COLO668 (cell line): ENCODE measurements at regions not wholly inside any gene's neighbourhood (a gene's known extent, or its start where the extent isn't known, plus 50 kb on each side); places are given as distances from the start of the nearest gene placed in this dataset.

Experiments used
- DNase-seq: peaks from one replicate; lab custom pipeline; 2025; ENCODE audit not compliant: unreplicated experiment; lab: John Stamatoyannopoulos, UW

GRCh38 chr1:216825557-216825956 lies 102.3 kb upstream of the ESRRG start:
- no peak for DNase-seq

DNA sequence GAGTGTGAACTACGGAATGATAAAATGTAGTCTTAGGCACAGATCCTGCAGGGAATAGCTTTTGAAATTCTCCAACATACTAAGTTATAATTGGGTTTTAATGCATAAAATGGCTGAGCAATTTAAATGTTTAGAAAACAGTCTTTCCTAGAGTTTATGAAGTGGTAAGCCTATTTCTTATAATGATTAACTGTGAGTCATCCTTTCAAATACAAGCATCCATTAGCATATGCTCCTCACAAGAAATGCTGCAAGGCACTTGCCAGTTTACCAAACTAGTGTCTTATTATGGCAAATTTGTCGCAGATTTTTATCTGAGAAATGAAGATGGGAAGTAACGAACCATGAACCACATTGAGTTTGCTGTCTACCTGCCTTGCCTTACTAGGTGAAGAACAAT lies 101.3 kb upstream of the ESRRG start:
- no peak for DNase-seq

- DNase-seq: no peak
These were observed 100.5 kb upstream of the ESRRG start for GRCh38 chr1:216823731-216824130.

- peak; percentile 22 for DNase-seq
These were observed 99.3 kb upstream of the ESRRG start for GRCh38 chr1:216822480-216822879.

GRCh38 chr1:216820345-216820744 lies 97.1 kb upstream of the ESRRG start:
- no peak for DNase-seq

DNA sequence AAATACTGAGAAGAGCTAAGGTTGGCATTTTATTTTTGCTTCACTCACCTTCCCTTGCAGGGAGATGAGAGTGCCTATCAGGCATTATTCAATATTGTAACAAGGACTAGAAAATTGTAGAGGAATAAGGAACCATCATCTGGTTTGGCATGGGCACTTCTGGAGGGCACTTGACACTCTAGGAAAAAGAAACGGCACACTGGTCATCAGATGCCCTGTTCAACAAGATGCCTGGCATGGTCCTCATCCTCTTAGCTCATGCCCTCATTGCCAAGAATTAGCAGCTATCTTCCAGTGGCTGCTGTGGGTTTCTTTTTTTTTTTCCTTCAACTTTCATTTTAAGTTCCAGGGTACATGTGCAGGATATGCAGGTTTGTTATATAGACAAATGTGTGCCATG lies 95.1 kb upstream of the ESRRG start:
- no peak for DNase-seq

- peak; percentile 66 for DNase-seq
These were observed 92.3 kb upstream of the ESRRG start for GRCh38 chr1:216815260-216816131.

- DNase-seq: no peak
These were observed 91.5 kb upstream of the ESRRG start for GRCh38 chr1:216814576-216815259.

DNA sequence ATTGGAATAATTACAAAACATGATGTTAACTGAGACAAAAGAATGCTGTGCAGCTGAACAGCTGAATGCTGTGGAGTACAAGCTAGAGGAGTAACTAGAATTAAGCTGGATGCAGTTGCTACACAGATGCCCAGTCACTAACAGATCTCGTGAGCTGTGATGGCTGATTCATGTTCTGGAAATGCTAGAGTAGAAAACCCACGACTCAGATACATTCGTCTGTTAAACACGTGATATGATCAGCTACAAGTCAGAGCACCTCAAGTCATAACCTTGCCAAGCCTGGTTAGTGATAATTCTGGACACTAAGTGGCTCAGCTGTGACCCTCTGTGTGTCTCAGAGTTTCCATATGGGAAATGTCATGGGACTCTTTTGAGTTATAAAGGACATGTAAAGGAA lies 89.7 kb upstream of the ESRRG start:
- no peak for DNase-seq

- DNase-seq: no peak
These were observed 86.4 kb upstream of the ESRRG start for GRCh38 chr1:216809649-216810048.

DNA sequence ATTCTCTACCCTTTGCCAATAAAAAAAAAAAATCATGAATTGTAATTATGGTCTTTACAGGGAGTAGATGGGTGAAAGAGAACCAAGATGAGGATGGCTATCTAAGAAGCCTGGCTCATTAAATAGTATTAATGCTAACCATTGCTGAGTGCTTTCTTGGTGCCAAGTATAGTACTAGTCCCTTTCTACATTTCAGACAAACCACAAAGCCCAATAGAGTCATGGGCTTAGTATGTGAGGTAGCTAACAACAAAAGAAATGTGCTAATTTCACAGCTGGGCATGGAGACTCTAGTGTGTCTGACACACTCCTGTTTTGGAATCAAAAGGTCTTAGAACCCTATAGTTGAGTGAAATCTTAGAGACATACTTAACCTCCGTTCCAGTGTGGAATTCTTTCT lies 84.5 kb upstream of the ESRRG start:
- no peak for DNase-seq

GRCh38 chr1:216805953-216806352 lies 82.7 kb upstream of the ESRRG start:
- no peak for DNase-seq

- DNase-seq: no peak
These were observed 82.0 kb upstream of the ESRRG start for GRCh38 chr1:216805233-216805632.

- no peak for DNase-seq
These were observed 80.9 kb upstream of the ESRRG start for GRCh38 chr1:216804111-216804510.

DNA sequence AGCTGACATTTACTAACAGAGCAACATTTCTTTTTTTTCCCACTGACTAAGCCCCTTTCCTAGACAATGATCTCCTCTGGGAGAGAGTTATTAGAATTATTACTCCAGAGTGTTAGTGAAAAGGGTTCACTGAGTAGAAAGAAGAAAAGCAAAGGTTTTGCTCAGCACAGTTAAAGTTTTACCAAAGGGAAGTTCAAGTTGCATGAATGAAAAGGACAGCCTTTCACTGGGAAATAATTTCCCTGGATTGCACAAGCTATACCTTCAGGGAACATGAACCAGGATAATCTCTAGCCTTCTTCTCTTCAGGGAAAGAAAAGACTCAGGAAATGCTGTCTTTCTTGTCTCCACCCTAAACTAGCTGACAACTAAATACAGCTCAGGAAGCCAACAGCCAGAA lies 71.4 kb upstream of the ESRRG start:
- no peak for DNase-seq

- no peak for DNase-seq
These were observed 70.7 kb upstream of the ESRRG start for GRCh38 chr1:216793973-216794372.

- DNase-seq: no peak
These were observed 70.1 kb upstream of the ESRRG start for GRCh38 chr1:216793303-216793702.

- DNase-seq: no peak
These were observed 65.4 kb upstream of the ESRRG start for GRCh38 chr1:216788671-216789070.

- no peak for DNase-seq
These were observed 62.5 kb upstream of the ESRRG start for GRCh38 chr1:216785737-216786136.

DNA sequence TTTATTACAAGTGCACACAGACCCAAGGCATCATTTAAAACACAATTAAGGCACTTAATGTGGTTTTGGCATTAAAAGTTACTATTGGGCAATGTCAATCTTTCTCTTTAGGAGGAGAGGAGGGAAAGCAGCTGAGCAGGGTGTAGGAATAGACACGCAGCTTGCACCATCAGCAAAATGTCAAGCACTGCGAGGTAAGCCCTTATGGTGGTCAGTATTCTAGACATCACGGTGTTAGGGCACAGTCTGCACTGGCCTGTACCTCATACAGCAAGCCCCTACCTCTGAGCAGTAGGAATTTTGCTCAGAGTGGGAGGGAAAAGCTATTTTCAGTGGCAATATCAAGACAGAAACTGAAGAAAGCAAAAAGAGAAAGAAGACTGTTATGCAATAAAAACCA lies 62.0 kb upstream of the ESRRG start:
- no peak for DNase-seq

DNA sequence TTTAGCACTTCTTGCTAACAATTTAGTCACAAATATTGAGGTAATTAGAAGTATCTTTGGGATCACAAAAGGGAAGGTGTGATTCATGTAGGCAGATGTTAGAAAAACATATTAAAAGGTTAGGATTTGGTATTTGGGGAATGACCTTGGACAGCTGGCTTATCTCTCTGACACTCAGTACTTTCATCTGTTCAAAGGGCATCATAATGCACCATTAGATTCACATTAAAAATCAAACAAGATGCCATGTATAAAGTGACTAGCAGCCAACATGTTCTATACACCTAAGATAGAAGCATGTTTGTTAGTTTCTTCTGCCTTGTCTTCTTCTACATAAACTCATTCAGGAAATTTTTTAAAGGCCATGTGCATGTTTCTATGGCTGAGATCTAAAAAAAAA lies 56.5 kb upstream of the ESRRG start:
- DNase-seq: no peak

DNA sequence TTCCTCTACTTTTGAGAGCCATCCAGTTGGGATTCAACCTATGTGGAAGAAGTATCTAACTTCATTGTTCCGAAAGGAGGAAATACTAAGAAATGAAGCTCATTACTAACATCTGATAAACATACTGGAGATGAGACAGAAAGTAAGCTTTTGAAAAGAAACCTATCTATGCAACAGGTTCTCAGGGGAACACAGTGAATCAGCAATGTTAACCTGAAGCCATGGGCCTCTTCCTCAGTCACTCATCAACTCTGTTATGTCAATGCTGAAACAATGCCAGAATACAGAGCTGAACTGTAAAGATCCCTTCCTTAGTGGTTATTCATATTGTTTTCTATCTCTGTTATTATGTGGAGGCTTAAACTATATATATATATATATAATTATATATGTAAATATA lies 55.5 kb upstream of the ESRRG start:
- DNase-seq: no peak

GRCh38 chr1:216777148-216777547 lies 53.9 kb upstream of the ESRRG start:
- DNase-seq: no peak
